HEK293 (cell line): ENCODE measurements at regions not wholly inside any gene's neighbourhood (a gene's known extent, or its start where the extent isn't known, plus 50 kb on each side); places are given as distances from the start of the nearest gene placed in this dataset.
"Not testable (repeated sequence)": the region's sequence is repeated elsewhere in the genome, so short reads cannot be mapped to it uniquely, and the experiment has no call there.

Source experiments
- CTCF ChIA-PET: fragments of 350-600 bp; formaldehyde crosslinking; extraction: SDS; loops from one replicate; lab custom pipeline; 2021; ENCODE audit warnings: antibody characterized with exemption; lab: Yijun Ruan, JAX
- POLR2A ChIA-PET: fragments of 300-600 bp; formaldehyde crosslinking; extraction: SDS; loops from one replicate; lab custom pipeline; 2020; ENCODE audit warnings: antibody characterized with exemption, inconsistent platforms; lab: Yijun Ruan, JAX
- H3K27ac ChIP-seq: fragments of 200-500 bp; sonication (Bioruptor generic); 2 replicates; pipeline ENCODE4 v1.5.1; 2014; ENCODE audit warnings: low read depth, low read length, control low read depth, inconsistent platforms; ENCODE audit errors: extremely low read depth
- H3K36me3 ChIP-seq, 2 experiments: fragments of 200-500 bp in 1 of 2; sonication (Bioruptor generic) in 1 of 2; 1 replicate in 1 of 2; 2 replicates in 1 of 2; pipeline ENCODE4 v1.5.1; 2014 to 2017; ENCODE audit warnings: inconsistent platforms in 2 of 2, low read length in 2 of 2; ENCODE audit not compliant: control insufficient read depth in 2 of 2, insufficient read depth in 1 of 2
- H3K4me1 ChIP-seq: fragments of 200-500 bp; sonication (Bioruptor generic); 2 replicates; pipeline ENCODE4 v1.5.1; 2014; ENCODE audit warnings: mild to moderate bottlenecking, low read length, inconsistent platforms; ENCODE audit not compliant: control insufficient read depth, insufficient read depth
- H3K4me3 ChIP-seq: 2 replicates; pipeline ENCODE4 v1.5.1; 2011; ENCODE audit warnings: low read depth, mild to moderate bottlenecking, control low read depth, low read length, moderate library complexity
- H3K9me3 ChIP-seq: fragments of 200-500 bp; sonication (Bioruptor generic); 2 replicates; pipeline ENCODE4 v1.5.1; 2014; ENCODE audit warnings: low read depth, low read length, inconsistent platforms; ENCODE audit not compliant: control insufficient read depth, insufficient read depth
- GLIS1 ChIP-seq: fragments of 450-650 bp; formaldehyde crosslinking; IDR thresholded peaks from 2 replicates; pipeline ENCODE4 v1.5.1; 2016; ENCODE audit warnings: missing biosample characterization, missing genetic modification characterization
- PRDM1 ChIP-seq: fragments of 450-650 bp; formaldehyde crosslinking; IDR thresholded peaks from 2 replicates; pipeline ENCODE4; 2016; ENCODE audit warnings: missing biosample characterization, missing genetic modification characterization
- YY1 ChIP-seq: fragments of 450-650 bp; formaldehyde crosslinking; IDR thresholded peaks from 2 replicates; pipeline ENCODE4 v1.5.1; 2018; ENCODE audit warnings: missing biosample characterization, missing genetic modification characterization
- ZBTB17 ChIP-seq: fragments of 450-650 bp; formaldehyde crosslinking; IDR thresholded peaks from 2 replicates; pipeline ENCODE4 v1.5.1; 2016; ENCODE audit warnings: missing biosample characterization, missing genetic modification characterization
- ZIC2 ChIP-seq: fragments of 450-650 bp; formaldehyde crosslinking; IDR thresholded peaks from 2 replicates; pipeline ENCODE4 v1.5.1; 2016; ENCODE audit warnings: missing biosample characterization, missing genetic modification characterization
- ZNF335 ChIP-seq: fragments of 450-650 bp; formaldehyde crosslinking; conservative IDR thresholded peaks from 2 replicates; pipeline ENCODE4 v1.5.1; 2016; ENCODE audit warnings: missing biosample characterization, missing genetic modification characterization
- ZNF366 ChIP-seq: fragments of 450-650 bp; formaldehyde crosslinking; conservative IDR thresholded peaks from 2 replicates; pipeline ENCODE4 v1.5.1; 2016; ENCODE audit warnings: missing biosample characterization, missing genetic modification characterization
- ZNF654 ChIP-seq: fragments of 450-650 bp; formaldehyde crosslinking; IDR thresholded peaks from 2 replicates; pipeline ENCODE4 v1.5.1; 2016; ENCODE audit warnings: low read depth, missing biosample characterization, missing genetic modification characterization
- TF ChIP-seq, protein P1 (sequence below): fragments of 450-650 bp; formaldehyde crosslinking; IDR thresholded peaks from 2 replicates; pipeline ENCODE4 v1.5.1; 2016; ENCODE audit warnings: missing biosample characterization, missing genetic modification characterization
- TF ChIP-seq, protein P2 (sequence below): fragments of 450-650 bp; formaldehyde crosslinking; IDR thresholded peaks from 2 replicates; pipeline ENCODE4 v1.5.1; 2016; ENCODE audit warnings: missing biosample characterization, missing genetic modification characterization
- TF ChIP-seq, protein P3 (sequence below): fragments of 450-650 bp; formaldehyde crosslinking; IDR thresholded peaks from 2 replicates; pipeline ENCODE4 v1.5.1; 2016; ENCODE audit warnings: missing biosample characterization, missing genetic modification characterization, low read depth

DNA sequence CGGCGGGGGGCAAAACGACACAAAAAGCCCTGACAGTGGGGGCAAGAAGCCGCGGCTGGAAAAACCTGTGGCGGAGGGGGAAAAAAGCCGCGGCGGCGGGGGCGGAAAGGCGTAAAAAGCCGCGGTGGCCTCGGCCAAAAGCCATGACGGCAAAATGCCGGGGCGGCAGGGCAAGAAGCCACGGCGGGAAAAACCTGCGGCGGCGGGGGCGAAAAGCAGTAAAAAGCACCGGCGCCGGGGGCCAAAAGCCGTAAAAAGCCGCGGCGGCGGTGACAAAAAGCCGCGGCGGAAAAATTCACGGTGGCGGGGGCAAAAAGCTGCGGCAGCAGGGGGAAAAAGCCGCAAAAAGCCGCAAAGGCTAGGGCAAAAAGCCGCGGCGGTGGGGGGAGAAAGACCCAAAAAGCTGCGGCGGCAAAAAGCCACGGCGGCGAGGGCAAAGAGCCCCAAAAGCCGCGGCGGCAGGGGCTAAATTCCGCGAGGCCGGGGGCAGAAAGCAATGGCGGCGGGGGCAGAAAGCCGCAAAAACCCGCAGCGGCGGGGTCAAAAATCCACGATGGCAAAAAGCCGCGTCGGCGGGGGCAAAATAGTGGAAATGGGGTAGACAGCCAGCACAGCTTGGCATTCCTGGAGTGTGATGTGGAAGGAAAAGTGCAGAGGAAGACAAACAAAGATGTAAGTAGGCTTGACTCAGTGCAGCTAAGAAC, 167.5 kb upstream of the TP53TG3D start:
- H3K9me3 ChIP-seq, H3K4me1 ChIP-seq, H3K4me3 ChIP-seq, POLR2A ChIA-PET, H3K36me3 ChIP-seq, H3K27ac ChIP-seq: not testable (repeated sequence)
- TF ChIP-seq ZNF335 (tag by site-specific recombination) = 0 out of 2 replicates have a peak, but pooled peaks have one; percentile 31
- CTCF ChIA-PET = interaction anchor here (0.7 kb wide), 1 partner anchor 747 kb away, joined by 3 read pairs; no protein-coding TSS in a partner anchor

DNA sequence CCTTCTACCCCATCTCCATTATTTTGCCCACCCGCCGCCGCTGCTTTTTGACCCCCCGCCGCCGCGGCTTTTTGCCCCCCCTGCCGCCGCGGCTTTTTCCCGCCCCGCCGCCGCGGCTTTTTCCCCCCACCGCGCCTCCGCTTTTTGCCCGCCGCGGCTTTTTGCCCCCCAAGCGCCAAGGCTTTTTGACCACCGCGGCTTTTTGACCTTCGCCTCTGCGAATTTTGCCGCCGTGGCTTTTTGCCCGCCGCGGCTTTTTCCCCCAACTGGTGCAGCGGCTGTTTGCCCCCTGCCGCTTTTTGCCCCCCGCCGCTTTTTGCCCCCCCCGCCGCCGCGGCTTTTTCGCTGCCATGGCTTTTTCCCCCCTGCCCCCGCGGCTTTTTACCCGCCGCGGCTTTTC, 137.5 kb upstream of the TP53TG3D start:
- peak overlapping the region; percentile 54 for H3K4me3 ChIP-seq
- H3K36me3 ChIP-seq, POLR2A ChIA-PET, H3K9me3 ChIP-seq, H3K4me1 ChIP-seq, H3K27ac ChIP-seq: not testable (repeated sequence)
- CTCF ChIA-PET = interaction anchor here (0.6 kb wide), 1 partner anchor 285 kb away, joined by 4 read pairs; no protein-coding TSS in a partner anchor
- peak; percentile 39; the same call in 1 of the 2 replicates for TF ChIP-seq GLIS1 (tag by site-specific recombination)

DNA sequence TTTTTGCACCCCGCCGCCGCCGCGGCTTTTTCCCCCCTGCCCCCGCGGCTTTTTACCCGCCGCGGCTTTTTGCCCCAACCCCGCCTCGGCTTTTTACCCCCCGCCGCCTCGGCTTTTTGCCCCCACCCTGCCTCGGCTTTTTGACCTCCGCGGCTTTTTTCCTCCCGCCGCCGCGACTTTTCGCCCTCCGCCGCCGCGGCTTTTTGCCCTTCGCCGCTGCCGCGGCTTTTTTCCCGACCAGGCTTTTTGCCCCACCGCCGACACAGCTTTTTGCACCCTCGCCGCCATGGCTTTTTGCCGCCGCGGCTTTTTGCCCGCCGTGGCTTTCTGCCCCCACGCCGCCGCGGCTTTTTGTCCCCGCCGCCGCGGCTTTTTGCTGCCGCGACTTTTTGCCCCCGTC, 137.0 kb upstream of the TP53TG3D start:
- H3K4me1 ChIP-seq = no peaks in the 10 kb centered on the region
- H3K4me3 ChIP-seq = peak overlapping the region; percentile 54
- H3K36me3 ChIP-seq = no peaks in the 10 kb centered on the region
- POLR2A ChIA-PET = no interaction called here
- CTCF ChIA-PET = interaction anchor here (0.6 kb wide), 1 partner anchor 286 kb away, joined by 4 read pairs; no protein-coding TSS in a partner anchor
- no peaks in the 10 kb centered on the region for H3K9me3 ChIP-seq
- TF ChIP-seq ZIC2 (tag by site-specific recombination) (peak; percentile 37), GLIS1 (tag by site-specific recombination) (peak; percentile 72), ZNF654 (tag by site-specific recombination) (no peak), ZNF335 (tag by site-specific recombination) (peak; percentile 83), YY1 (tag by site-specific recombination) (peak; percentile 56; the same call in 1 of the 2 replicates)
- TF ChIP-seq, protein P1, sequence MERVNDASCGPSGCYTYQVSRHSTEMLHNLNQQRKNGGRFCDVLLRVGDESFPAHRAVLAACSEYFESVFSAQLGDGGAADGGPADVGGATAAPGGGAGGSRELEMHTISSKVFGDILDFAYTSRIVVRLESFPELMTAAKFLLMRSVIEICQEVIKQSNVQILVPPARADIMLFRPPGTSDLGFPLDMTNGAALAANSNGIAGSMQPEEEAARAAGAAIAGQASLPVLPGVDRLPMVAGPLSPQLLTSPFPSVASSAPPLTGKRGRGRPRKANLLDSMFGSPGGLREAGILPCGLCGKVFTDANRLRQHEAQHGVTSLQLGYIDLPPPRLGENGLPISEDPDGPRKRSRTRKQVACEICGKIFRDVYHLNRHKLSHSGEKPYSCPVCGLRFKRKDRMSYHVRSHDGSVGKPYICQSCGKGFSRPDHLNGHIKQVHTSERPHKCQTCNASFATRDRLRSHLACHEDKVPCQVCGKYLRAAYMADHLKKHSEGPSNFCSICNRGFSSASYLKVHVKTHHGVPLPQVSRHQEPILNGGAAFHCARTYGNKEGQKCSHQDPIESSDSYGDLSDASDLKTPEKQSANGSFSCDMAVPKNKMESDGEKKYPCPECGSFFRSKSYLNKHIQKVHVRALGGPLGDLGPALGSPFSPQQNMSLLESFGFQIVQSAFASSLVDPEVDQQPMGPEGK = peak; percentile 23; the same call in 1 of the 2 replicates
- TF ChIP-seq, protein P2, sequence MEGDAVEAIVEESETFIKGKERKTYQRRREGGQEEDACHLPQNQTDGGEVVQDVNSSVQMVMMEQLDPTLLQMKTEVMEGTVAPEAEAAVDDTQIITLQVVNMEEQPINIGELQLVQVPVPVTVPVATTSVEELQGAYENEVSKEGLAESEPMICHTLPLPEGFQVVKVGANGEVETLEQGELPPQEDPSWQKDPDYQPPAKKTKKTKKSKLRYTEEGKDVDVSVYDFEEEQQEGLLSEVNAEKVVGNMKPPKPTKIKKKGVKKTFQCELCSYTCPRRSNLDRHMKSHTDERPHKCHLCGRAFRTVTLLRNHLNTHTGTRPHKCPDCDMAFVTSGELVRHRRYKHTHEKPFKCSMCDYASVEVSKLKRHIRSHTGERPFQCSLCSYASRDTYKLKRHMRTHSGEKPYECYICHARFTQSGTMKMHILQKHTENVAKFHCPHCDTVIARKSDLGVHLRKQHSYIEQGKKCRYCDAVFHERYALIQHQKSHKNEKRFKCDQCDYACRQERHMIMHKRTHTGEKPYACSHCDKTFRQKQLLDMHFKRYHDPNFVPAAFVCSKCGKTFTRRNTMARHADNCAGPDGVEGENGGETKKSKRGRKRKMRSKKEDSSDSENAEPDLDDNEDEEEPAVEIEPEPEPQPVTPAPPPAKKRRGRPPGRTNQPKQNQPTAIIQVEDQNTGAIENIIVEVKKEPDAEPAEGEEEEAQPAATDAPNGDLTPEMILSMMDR (tag by site-specific recombination) = no peak
- H3K27ac ChIP-seq = no peak overlapping the region

DNA sequence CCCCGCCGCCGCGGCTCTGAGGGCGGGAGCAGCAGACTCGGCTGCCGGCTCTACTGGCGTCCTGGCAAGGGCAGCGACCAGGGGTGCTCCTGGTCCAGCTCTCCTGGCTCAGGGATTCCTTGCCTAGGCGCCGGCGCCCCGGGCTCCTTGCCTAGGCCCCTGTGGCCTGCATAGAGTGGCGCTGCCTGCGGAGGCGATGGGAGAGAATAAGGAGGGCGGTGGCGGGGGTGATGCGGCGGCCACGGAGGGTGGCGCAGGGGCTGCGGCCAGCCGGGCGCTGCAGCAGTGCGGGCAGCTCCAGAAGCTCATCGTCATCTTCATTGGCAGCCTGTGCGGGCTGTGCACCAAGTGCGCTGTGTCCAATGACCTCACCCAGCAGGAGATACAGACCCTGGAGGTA, 136.6 kb upstream of the TP53TG3D start:
- H3K4me3 ChIP-seq, H3K4me1 ChIP-seq, H3K9me3 ChIP-seq, CTCF ChIA-PET, H3K36me3 ChIP-seq, H3K27ac ChIP-seq, POLR2A ChIA-PET: not testable (repeated sequence)

DNA sequence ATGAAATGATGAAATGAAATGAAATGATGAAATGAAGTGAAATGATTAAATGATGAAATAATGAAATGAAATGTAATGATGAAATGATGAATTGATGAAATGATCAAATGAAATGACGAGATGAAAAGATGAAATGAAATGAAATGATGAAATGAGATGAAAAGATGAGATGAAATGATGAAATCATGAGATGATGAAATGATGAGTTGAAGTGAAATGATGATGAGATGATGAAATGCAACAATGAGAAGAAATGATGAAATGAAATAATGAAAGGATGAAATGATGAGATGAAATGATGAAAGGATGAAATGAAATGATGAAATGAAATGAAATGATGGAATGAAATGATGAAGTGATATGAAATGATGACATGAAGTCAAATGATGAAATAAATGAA, 132.7 kb upstream of the TP53TG3D start:
- H3K4me3 ChIP-seq, H3K36me3 ChIP-seq, CTCF ChIA-PET, H3K27ac ChIP-seq, H3K9me3 ChIP-seq, H3K4me1 ChIP-seq, POLR2A ChIA-PET: not testable (repeated sequence)
- TF ChIP-seq PRDM1 (tag by site-specific recombination) (0 out of 2 replicates have a peak, but pooled peaks have one; percentile 12), ZNF366 (tag by site-specific recombination) (peak; percentile 58), ZBTB17 (peak; percentile 41)
- TF ChIP-seq, protein P3, sequence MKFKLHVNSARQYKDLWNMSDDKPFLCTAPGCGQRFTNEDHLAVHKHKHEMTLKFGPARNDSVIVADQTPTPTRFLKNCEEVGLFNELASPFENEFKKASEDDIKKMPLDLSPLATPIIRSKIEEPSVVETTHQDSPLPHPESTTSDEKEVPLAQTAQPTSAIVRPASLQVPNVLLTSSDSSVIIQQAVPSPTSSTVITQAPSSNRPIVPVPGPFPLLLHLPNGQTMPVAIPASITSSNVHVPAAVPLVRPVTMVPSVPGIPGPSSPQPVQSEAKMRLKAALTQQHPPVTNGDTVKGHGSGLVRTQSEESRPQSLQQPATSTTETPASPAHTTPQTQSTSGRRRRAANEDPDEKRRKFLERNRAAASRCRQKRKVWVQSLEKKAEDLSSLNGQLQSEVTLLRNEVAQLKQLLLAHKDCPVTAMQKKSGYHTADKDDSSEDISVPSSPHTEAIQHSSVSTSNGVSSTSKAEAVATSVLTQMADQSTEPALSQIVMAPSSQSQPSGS (tag by site-specific recombination) = peak; percentile 84

DNA sequence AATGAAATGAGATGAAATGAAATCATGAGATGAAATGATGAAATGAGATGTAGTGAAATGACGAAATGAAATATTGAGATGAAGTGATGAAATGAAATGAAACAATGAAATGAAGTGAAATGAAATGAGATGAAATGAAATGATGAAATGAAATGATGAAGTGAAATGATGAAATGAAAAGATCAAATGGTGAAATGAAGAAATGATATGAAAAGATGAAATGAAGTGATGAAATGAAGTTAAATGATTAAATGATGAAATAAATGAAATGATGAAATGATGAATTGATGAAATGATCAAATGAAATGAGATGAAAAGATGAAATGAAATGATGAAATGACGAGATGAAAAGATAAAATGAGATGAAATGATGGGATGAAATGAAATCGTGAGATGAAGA, 132.3 kb upstream of the TP53TG3D start:
- H3K27ac ChIP-seq, CTCF ChIA-PET, H3K9me3 ChIP-seq, H3K36me3 ChIP-seq, H3K4me3 ChIP-seq, H3K4me1 ChIP-seq, POLR2A ChIA-PET: not testable (repeated sequence)
